Subcutaneous abdominal adipose tissue (tissue), 5 donors: ENCODE measurements at regions not wholly inside any gene's neighbourhood (a gene's known extent, or its start where the extent isn't known, plus 50 kb on each side); places are given as distances from the start of the nearest gene placed in this dataset.

Experiments
- H3K27ac ChIP-seq: one replicate; pipeline ENCODE4 v1.7.0; 2013; ENCODE audit warnings: low read depth, mild to moderate bottlenecking, inconsistent platforms, low read length, moderate library complexity
- H3K27me3 ChIP-seq, 5 donors: one replicate each; pipeline ENCODE4 v1.7.0; 2013; ENCODE audit warnings: low read length in 5 of 5, inconsistent platforms in 1 of 5; ENCODE audit not compliant: control insufficient read depth in 5 of 5, insufficient read depth in 4 of 5
- H3K36me3 ChIP-seq, 5 donors: one replicate each; pipeline ENCODE4 v1.7.0; 2013; ENCODE audit warnings: low read length in 5 of 5; ENCODE audit not compliant: control insufficient read depth in 5 of 5, insufficient read depth in 5 of 5
- H3K4me1 ChIP-seq, 5 donors: one replicate each; pipeline ENCODE4 v1.7.0; 2013; ENCODE audit warnings: low read length in 5 of 5, mild to moderate bottlenecking in 3 of 5, moderate library complexity in 1 of 5; ENCODE audit not compliant: control insufficient read depth in 5 of 5, insufficient read depth in 5 of 5
- H3K4me3 ChIP-seq, 5 donors: one replicate each; pipeline ENCODE4 v1.7.0; 2013; ENCODE audit warnings: low read length in 5 of 5, low read depth in 1 of 5
- H3K9ac ChIP-seq, 5 donors: one replicate each; pipeline ENCODE4 v1.7.0; 2013; ENCODE audit warnings: low read length in 5 of 5, mild to moderate bottlenecking in 4 of 5, moderate library complexity in 3 of 5
- H3K9me3 ChIP-seq, 5 donors: one replicate each; pipeline ENCODE4 v1.7.0; 2013; ENCODE audit warnings: low read length in 5 of 5; ENCODE audit not compliant: control insufficient read depth in 5 of 5
- donor health status: healthy.
- donor health status: healthy.
- donor health status: healthy.
- donor health status: healthy.
- donor health status: healthy.

- Histone ChIP-seq H3K27ac (no peak overlapping the region), H3K9ac (no peak overlapping the region), H3K36me3 (no peaks in the 10 kb centered on the region), H3K4me3 (no peak overlapping the region), H3K27me3 (no peaks in the 10 kb centered on the region), H3K4me1 (peaks cover 0 to 6% (median 5%) of the 10 kb centered on the region in 5 donors), H3K9me3 (no peaks in the 10 kb centered on the region)
Measured at GRCh38 chr14:22336031-22336430, 253.0 kb downstream of the DAD1 start.

GRCh38 chr14:22334627-22335026, 254.4 kb downstream of the DAD1 start:
- Histone ChIP-seq H3K4me3 (no peak overlapping the region), H3K36me3 (no peaks in the 10 kb centered on the region), H3K9me3 (peaks cover 0 to 6% (median 2%) of the 10 kb centered on the region in 5 donors), H3K27ac (no peak overlapping the region), H3K4me1 (peaks cover 0 to 6% (median 5%) of the 10 kb centered on the region in 5 donors), H3K27me3 (no peaks in the 10 kb centered on the region), H3K9ac (no peak overlapping the region)

GRCh38 chr14:22334275-22334577, 254.8 kb downstream of the DAD1 start:
- peaks cover 0 to 10% (median 5%) of the 10 kb centered on the region in 5 donors for H3K9me3 ChIP-seq
- H3K4me1 ChIP-seq = peaks cover 0 to 6% (median 5%) of the 10 kb centered on the region in 5 donors
- H3K27me3 ChIP-seq = no peaks in the 10 kb centered on the region
- H3K27ac ChIP-seq = no peak overlapping the region
- no peaks in the 10 kb centered on the region for H3K36me3 ChIP-seq
- H3K4me3 ChIP-seq = no peak overlapping the region
- H3K9ac ChIP-seq = no peak overlapping the region

GRCh38 chr14:22333422-22334274, 255.4 kb downstream of the DAD1 start:
- Histone ChIP-seq H3K36me3 (no peaks in the 10 kb centered on the region), H3K9ac (no peak overlapping the region), H3K27me3 (no peaks in the 10 kb centered on the region), H3K4me1 (peaks cover 0 to 6% (median 5%) of the 10 kb centered on the region in 5 donors), H3K9me3 (peaks cover 0 to 12% (median 7%) of the 10 kb centered on the region in 5 donors), H3K4me3 (no peak overlapping the region), H3K27ac (no peak overlapping the region)

GRCh38 chr14:22332686-22333421, 256.2 kb downstream of the DAD1 start:
- H3K27me3 ChIP-seq = no peaks in the 10 kb centered on the region
- no peak overlapping the region for H3K27ac ChIP-seq
- peaks cover under 1 to 18% (median 11%) of the 10 kb centered on the region in 5 donors for H3K9me3 ChIP-seq
- no peak overlapping the region for H3K9ac ChIP-seq
- H3K36me3 ChIP-seq = no peaks in the 10 kb centered on the region
- H3K4me3 ChIP-seq = no peak overlapping the region
- H3K4me1 ChIP-seq = no peaks in the 10 kb centered on the region

GRCh38 chr14:22329371-22329770, 259.7 kb downstream of the DAD1 start:
- Histone ChIP-seq H3K4me1 (no peaks in the 10 kb centered on the region), H3K4me3 (no peak overlapping the region), H3K9ac (no peak overlapping the region), H3K36me3 (no peaks in the 10 kb centered on the region), H3K27me3 (no peaks in the 10 kb centered on the region), H3K9me3 (peaks cover 3 to 21% (median 14%) of the 10 kb centered on the region in 5 donors), H3K27ac (no peak overlapping the region)

- Histone ChIP-seq H3K27ac (no peak overlapping the region), H3K9ac (no peak overlapping the region), H3K4me1 (no peaks in the 10 kb centered on the region), H3K4me3 (no peak overlapping the region), H3K9me3 (peaks cover 3 to 21% (median 14%) of the 10 kb centered on the region in 5 donors), H3K36me3 (no peaks in the 10 kb centered on the region), H3K27me3 (no peaks in the 10 kb centered on the region)
Measured at GRCh38 chr14:22325676-22326400, 263.2 kb downstream of the DAD1 start.

DNA sequence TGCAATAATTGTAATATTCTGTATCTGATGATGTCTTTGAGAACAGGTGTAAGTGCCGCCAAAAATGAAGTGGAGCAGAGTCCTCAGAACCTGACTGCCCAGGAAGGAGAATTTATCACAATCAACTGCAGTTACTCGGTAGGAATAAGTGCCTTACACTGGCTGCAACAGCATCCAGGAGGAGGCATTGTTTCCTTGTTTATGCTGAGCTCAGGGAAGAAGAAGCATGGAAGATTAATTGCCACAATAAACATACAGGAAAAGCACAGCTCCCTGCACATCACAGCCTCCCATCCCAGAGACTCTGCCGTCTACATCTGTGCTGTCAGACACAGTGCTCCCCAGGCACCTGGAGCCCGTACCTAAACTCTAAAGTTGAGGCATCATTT, 268.7 kb downstream of the DAD1 start:
- Histone ChIP-seq H3K4me1 (no peaks in the 10 kb centered on the region), H3K9ac (no peak overlapping the region), H3K4me3 (no peak overlapping the region), H3K9me3 (no peaks in the 10 kb centered on the region), H3K27me3 (peaks cover 0 to 2% (median 0%) of the 10 kb centered on the region in 5 donors), H3K27ac (no peak overlapping the region), H3K36me3 (no peaks in the 10 kb centered on the region)

- Histone ChIP-seq H3K36me3 (no peaks in the 10 kb centered on the region), H3K9me3 (no peaks in the 10 kb centered on the region), H3K27me3 (peaks cover 0 to 2% (median 0%) of the 10 kb centered on the region in 5 donors), H3K27ac (no peak overlapping the region), H3K4me1 (no peaks in the 10 kb centered on the region), H3K9ac (no peak overlapping the region), H3K4me3 (no peak overlapping the region)
Measured at GRCh38 chr14:22319526-22320361, 269.3 kb downstream of the DAD1 start.
